K562 (cell line): ENCODE measurements at regions not wholly inside any gene's neighbourhood (a gene's known extent, or its start where the extent isn't known, plus 50 kb on each side); places are given as distances from the start of the nearest gene placed in this dataset.

Experiments
- CBX8 ChIP-seq: fragments of 200-600 bp; sonication (generic); IDR thresholded peaks from 2 replicates; pipeline ENCODE4 v1.6.1; 2012; ENCODE audit warnings: borderline replicate concordance, mixed run types, low read depth, mild to moderate bottlenecking, moderate library complexity, mixed read lengths, low read length, control low read depth, inconsistent platforms; ENCODE audit not compliant: poor library complexity, severe bottlenecking; ENCODE audit errors: extremely low read depth
- EGR1 ChIP-seq: fragments of 450-650 bp; conservative IDR thresholded peaks from 2 replicates; pipeline ENCODE4 v1.6.1; 2017; ENCODE audit warnings: mild to moderate bottlenecking
- MAZ ChIP-seq, 2 experiments: fragments of 450-650 bp in 1 of 2; sonication (generic) in 1 of 2; formaldehyde crosslinking; IDR thresholded peaks in 1 of 2; conservative IDR thresholded peaks in 1 of 2; 2 replicates each; pipeline versions ENCODE4 v1.4.0 to v1.5.0; 2020; ENCODE audit warnings: mild to moderate bottlenecking in 1 of 2, missing genetic modification reagents in 1 of 2
- MTA2 ChIP-seq: fragments of 450-650 bp; IDR thresholded peaks from 2 replicates; pipeline ENCODE4 v1.6.1; 2016; ENCODE audit warnings: low read depth
- NFXL1 ChIP-seq: fragments of 450-650 bp; formaldehyde crosslinking; IDR thresholded peaks from 2 replicates; pipeline ENCODE4 v1.4.0; 2021; ENCODE audit warnings: mild to moderate bottlenecking
- ZC3H4 ChIP-seq: sonication (generic); formaldehyde crosslinking; IDR thresholded peaks from 2 replicates; pipeline ENCODE4 v1.9.0; 2021; ENCODE audit warnings: missing genetic modification reagents, borderline replicate concordance
- ZNF589 ChIP-seq: fragments of 200-800 bp; sonication (Bioruptor generic); IDR thresholded peaks from 2 replicates; pipeline ENCODE4 v1.6.1; 2016; ENCODE audit warnings: low read depth, missing genetic modification characterization, missing compliant biosample characterization
- ZNF778 ChIP-seq: fragments of 450-650 bp; formaldehyde crosslinking; IDR thresholded peaks from 2 replicates; pipeline ENCODE4 v1.4.0; 2020; ENCODE audit warnings: mild to moderate bottlenecking, moderate library complexity
- TF ChIP-seq, protein P1 (sequence below), 3 experiments: IDR thresholded peaks in 2 of 3; conservative IDR thresholded peaks in 1 of 3; 2 replicates each; pipeline ENCODE4 v1.5.1; 2011 to 2012; ENCODE audit warnings: low read length in 3 of 3, mild to moderate bottlenecking in 3 of 3, control low read depth in 2 of 3, improper control_type of control experiment in 1 of 3, inconsistent platforms in 1 of 3, low read depth in 1 of 3, mixed read lengths in 1 of 3, moderate library complexity in 1 of 3; ENCODE audit not compliant: insufficient read depth in 2 of 3
- TF ChIP-seq, protein P2 (sequence below): fragments of 450-650 bp; IDR thresholded peaks from 2 replicates; pipeline ENCODE4 v1.6.1; 2016; ENCODE audit warnings: low read depth
- TF ChIP-seq, protein P3 (sequence below): sonication (generic); formaldehyde crosslinking; IDR thresholded peaks from 2 replicates; pipeline ENCODE4 v1.8.0; 2022; ENCODE audit warnings: missing genetic modification reagents, mild to moderate bottlenecking, borderline replicate concordance
- TF ChIP-seq, protein P4 (sequence below): fragments of 250-450 bp; sonication (Bioruptor Pico); IDR thresholded peaks from 2 replicates; pipeline ENCODE4 v1.5.0; 2021; ENCODE audit warnings: mild to moderate bottlenecking, moderate library complexity
- TF ChIP-seq, protein P5 (sequence below): fragments of 250-450 bp; sonication (Bioruptor Pico); IDR thresholded peaks from 2 replicates; pipeline ENCODE4 v1.8.0; 2021; ENCODE audit warnings: moderate library complexity, mild to moderate bottlenecking, inconsistent platforms

DNA sequence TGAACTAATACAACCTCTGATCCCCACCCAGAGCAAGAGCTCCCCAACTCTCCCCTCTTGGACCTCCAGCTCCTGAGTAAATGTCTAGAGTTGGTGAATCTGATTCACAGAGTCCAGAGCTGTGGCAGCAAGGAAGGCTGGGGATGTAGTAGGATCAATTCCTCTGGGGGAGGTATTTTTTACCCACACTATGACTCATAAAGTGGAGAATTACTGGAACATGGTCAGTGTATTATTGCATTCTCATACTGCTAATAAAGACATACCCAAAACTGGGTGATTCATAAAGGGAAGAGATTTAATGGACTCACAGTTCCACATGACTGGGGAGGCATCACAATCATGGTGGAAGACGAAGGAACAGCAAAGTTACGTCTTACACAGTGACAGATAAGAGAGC is 496.7 kb downstream of the EFNB2 start:
- TF ChIP-seq, protein P1, sequence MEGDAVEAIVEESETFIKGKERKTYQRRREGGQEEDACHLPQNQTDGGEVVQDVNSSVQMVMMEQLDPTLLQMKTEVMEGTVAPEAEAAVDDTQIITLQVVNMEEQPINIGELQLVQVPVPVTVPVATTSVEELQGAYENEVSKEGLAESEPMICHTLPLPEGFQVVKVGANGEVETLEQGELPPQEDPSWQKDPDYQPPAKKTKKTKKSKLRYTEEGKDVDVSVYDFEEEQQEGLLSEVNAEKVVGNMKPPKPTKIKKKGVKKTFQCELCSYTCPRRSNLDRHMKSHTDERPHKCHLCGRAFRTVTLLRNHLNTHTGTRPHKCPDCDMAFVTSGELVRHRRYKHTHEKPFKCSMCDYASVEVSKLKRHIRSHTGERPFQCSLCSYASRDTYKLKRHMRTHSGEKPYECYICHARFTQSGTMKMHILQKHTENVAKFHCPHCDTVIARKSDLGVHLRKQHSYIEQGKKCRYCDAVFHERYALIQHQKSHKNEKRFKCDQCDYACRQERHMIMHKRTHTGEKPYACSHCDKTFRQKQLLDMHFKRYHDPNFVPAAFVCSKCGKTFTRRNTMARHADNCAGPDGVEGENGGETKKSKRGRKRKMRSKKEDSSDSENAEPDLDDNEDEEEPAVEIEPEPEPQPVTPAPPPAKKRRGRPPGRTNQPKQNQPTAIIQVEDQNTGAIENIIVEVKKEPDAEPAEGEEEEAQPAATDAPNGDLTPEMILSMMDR (IDR thresholded peaks at IDR 0.05 in 2 of 3, conservative IDR thresholded peaks at IDR 0.05 in 1 of 3; ENCODE audit: insufficient read depth in 2 of 3, low read depth in 1 of 3, low read length in 3 of 3): no peak
- TF ChIP-seq, protein P2, sequence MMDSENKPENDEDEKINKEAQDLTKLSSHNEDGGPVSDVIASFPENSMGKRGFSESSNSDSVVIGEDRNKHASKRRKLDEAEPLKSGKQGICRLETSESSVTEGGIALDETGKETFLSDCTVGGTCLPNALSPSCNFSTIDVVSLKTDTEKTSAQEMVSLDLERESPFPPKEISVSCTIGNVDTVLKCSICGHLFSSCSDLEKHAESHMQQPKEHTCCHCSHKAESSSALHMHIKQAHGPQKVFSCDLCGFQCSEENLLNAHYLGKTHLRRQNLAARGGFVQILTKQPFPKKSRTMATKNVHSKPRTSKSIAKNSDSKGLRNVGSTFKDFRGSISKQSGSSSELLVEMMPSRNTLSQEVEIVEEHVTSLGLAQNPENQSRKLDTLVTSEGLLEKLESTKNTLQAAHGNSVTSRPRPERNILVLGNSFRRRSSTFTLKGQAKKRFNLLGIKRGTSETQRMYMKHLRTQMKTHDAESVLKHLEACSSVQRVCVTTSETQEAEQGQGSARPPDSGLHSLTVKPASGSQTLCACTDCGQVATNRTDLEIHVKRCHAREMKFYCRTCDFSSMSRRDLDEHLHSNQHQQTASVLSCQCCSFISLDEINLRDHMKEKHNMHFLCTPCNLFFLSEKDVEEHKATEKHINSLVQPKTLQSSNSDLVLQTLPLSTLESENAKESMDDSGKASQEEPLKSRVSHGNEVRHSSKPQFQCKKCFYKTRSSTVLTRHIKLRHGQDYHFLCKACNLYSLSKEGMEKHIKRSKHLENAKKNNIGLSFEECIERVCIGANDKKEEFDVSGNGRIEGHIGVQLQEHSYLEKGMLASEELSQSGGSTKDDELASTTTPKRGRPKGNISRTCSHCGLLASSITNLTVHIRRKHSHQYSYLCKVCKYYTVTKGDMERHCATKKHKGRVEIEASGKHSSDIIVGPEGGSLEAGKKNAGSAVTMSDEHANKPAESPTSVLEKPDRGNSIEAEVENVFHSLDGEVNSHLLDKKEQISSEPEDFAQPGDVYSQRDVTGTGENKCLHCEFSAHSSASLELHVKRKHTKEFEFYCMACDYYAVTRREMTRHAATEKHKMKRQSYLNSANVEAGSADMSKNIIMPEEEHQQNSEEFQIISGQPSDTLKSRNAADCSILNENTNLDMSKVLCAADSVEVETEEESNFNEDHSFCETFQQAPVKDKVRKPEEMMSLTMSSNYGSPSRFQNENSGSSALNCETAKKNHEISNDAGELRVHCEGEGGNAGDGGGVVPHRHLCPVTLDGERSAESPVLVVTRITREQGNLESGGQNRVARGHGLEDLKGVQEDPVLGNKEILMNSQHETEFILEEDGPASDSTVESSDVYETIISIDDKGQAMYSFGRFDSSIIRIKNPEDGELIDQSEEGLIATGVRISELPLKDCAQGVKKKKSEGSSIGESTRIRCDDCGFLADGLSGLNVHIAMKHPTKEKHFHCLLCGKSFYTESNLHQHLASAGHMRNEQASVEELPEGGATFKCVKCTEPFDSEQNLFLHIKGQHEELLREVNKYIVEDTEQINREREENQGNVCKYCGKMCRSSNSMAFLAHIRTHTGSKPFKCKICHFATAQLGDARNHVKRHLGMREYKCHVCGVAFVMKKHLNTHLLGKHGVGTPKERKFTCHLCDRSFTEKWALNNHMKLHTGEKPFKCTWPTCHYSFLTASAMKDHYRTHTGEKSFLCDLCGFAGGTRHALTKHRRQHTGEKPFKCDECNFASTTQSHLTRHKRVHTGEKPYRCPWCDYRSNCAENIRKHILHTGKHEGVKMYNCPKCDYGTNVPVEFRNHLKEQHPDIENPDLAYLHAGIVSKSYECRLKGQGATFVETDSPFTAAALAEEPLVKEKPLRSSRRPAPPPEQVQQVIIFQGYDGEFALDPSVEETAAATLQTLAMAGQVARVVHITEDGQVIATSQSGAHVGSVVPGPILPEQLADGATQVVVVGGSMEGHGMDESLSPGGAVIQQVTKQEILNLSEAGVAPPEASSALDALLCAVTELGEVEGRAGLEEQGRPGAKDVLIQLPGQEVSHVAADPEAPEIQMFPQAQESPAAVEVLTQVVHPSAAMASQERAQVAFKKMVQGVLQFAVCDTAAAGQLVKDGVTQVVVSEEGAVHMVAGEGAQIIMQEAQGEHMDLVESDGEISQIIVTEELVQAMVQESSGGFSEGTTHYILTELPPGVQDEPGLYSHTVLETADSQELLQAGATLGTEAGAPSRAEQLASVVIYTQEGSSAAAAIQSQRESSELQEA: no peak
- TF ChIP-seq ZC3H4 (CRISPR knock-in tag): no peak
- no peak for TF ChIP-seq MTA2
- no peak for TF ChIP-seq ZNF778 (CRISPR knock-in tag)
- no peak for TF ChIP-seq NFXL1
- TF ChIP-seq EGR1: no peak
- TF ChIP-seq, protein P3, sequence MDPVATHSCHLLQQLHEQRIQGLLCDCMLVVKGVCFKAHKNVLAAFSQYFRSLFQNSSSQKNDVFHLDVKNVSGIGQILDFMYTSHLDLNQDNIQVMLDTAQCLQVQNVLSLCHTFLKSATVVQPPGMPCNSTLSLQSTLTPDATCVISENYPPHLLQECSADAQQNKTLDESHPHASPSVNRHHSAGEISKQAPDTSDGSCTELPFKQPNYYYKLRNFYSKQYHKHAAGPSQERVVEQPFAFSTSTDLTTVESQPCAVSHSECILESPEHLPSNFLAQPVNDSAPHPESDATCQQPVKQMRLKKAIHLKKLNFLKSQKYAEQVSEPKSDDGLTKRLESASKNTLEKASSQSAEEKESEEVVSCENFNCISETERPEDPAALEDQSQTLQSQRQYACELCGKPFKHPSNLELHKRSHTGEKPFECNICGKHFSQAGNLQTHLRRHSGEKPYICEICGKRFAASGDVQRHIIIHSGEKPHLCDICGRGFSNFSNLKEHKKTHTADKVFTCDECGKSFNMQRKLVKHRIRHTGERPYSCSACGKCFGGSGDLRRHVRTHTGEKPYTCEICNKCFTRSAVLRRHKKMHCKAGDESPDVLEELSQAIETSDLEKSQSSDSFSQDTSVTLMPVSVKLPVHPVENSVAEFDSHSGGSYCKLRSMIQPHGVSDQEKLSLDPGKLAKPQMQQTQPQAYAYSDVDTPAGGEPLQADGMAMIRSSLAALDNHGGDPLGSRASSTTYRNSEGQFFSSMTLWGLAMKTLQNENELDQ (CRISPR knock-in tag): no peak
- TF ChIP-seq CBX8: no peak
- no peak for TF ChIP-seq ZNF589
- TF ChIP-seq, protein P4, sequence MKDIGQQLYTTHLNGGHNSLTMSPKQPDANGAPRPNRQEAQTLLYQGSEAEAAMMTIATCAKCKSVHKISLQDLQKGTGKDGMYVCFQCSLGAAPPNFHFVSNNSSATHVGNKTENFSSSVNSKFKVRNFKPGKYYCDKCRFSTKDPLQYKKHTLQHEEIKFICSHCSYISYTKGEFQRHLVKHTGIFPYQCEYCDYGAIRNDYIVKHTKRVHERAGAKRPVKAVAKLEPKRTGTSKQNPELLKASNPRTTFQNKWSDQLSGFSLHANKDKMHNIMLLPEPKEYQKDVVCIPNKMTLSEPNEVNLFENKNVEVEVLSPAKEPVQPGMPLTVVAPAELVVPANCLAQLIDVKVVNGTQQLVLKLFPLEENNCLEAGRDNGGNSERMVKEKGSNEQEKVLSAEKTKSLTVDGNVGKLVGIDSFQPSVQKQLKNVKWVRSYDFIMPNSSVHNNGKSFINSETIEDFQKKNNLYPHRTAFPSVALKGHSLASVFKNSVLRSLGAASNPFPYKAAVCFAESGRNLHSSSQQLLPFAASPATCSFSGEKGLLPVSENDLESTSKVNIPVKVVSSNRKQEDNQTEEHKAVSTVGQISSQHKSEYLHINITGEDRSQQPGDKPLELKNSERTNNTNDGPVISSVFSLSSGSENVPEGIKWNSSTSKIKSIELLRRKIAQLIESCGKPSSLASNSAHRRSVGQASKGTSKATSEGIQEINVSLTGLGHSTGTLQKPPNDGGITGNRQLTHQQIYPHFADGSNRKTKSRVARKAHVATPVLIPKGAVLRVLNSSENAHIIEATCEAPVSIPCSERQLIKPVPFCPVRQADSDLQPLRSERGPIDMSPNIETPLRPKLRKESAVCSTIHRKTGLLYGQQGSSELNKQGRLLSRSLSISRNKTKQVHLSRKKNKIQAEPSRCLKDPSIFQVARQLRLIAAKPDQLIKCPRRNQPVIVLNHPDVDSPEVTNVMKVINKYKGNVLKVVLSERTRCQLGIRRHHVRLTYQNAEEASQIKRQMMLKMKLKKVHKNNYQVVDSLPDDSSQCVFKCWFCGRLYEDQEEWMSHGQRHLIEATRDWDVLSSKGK (CRISPR knock-in tag): no peak
- TF ChIP-seq, protein P5, sequence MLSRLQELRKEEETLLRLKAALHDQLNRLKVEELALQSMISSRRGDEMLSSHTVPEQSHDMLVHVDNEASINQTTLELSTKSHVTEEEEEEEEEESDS (CRISPR knock-in tag): no peak
- no peak for TF ChIP-seq MAZ (CRISPR knock-in tag; conservative IDR thresholded peaks at IDR 0.05 in 1 of 2, IDR thresholded peaks at IDR 0.05 in 1 of 2)
